Stimulated activated CD4-positive, alpha-beta T cell treated with anti-CD3 and anti-CD28 coated beads, Interleukin-2, amount 100 ng/mL, for 24 hours (primary cell): ENCODE measurements at regions not wholly inside any gene's neighbourhood (a gene's known extent, or its start where the extent isn't known, plus 50 kb on each side); places are given as distances from the start of the nearest gene placed in this dataset.
"Not testable (repeated sequence)": the region's sequence is repeated elsewhere in the genome, so short reads cannot be mapped to it uniquely, and the experiment has no call there.

Experiments
- DNase-seq, 2 donors: peaks; one replicate each; pipeline ENCODE4 v3.0.0-alpha.2; 2020

DNA sequence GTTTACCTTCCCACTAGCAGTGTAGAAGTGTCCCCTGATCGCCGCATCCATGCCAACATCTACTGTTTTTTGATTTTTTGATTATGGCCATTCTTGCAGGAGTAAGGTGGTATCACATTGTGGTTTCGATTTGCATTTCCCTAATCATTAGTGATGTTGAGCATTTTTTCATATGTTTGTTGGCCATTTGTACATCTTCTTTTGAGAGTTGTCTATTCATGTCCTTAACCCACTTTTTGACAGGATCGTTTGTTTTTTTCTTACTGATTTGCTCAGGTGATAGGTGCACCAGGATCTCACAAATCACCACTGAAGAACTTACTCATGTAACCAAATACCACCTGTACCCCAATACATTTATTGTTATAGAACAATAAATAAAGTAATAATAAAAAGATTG, 114.5 kb downstream of the GATA6 start:
- not testable (repeated sequence) for DNase-seq

DNA sequence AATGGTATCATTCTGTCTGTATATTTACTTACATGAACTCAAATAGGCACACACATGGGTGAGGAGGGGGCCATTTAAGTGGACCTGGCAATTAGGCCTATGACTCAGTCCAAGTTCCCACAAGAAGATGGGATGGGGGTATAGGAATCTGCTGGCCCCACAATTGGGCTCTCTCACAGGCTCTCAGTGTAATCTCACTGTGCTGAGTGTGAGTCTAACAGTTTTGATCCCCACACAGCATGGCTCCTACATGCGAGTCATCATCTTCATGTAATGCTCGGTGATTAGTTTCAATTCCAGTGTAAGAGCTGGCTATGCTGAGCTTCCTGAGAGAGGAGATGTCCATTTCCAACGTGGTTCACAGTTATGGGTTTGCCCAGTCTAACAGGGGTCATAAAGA, 114.0 kb downstream of the GATA6 start:
- DNase-seq, result no peak

DNA sequence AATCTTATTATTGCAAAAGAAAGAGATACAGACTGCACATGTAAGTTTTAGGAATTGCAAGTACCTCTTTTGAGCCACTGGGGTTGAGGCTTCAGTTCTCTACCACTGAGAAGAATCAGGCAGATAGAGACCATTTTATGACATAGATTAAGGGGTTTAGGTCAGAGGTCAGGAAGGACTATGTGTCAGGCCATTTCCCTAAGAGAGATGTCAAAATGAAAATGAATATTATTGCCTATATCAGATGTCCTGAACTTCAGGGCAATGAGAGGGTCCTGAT, 113.7 kb downstream of the GATA6 start:
- no peak for DNase-seq

DNA sequence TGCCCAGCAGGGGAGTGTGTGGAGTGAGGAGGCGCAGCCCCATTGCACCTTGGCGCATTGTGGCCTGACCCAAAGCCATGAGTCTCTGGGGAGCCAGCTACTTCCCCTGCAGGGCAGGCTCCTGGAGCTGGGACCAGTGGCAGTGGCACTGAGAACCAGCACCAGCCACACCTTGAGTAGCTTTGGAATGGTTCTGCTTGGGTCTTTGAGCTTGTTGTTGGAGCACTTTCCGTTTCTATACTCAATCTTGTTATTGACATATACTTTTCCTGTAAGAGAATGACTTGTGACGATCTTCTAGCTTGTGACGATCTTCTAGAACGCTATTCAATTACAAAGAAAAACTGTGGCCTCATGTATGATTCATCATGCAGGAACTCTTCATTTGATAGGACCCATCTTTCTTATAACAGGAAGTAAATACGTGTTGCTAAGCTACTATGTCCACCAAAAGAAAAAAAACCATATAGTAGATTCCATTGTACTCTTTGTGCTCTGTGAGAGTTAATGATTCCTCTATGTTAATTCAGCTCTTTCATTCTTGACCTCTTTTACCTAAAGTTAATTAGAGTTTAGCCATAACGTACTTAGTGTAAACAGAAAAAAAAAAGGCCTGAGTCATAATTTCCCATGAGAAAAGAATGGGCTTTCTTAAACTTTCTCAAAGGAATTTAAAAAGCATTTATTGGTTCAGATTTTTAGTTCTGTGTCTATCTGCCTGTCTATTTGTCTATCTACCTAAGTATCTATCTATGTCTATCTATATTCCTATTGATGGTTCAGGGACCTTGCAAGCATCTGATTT, 113.1 kb downstream of the GATA6 start:
- no peak for DNase-seq

DNA sequence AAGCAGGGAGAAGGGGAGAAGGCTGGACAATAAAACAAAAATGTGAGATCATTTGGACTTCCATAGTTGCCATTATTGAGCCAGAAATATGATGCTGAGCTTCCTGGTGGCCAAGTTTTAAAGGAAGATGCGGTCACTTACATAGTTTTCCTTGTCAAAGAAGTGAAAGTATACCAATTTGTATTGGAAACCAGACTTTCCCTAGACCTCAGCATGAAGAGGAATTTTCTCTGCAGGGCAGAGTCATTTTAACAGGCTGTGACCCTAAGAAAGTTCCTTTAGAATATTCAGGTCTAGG, 111.0 kb downstream of the GATA6 start:
- DNase-seq, result no peak

DNA sequence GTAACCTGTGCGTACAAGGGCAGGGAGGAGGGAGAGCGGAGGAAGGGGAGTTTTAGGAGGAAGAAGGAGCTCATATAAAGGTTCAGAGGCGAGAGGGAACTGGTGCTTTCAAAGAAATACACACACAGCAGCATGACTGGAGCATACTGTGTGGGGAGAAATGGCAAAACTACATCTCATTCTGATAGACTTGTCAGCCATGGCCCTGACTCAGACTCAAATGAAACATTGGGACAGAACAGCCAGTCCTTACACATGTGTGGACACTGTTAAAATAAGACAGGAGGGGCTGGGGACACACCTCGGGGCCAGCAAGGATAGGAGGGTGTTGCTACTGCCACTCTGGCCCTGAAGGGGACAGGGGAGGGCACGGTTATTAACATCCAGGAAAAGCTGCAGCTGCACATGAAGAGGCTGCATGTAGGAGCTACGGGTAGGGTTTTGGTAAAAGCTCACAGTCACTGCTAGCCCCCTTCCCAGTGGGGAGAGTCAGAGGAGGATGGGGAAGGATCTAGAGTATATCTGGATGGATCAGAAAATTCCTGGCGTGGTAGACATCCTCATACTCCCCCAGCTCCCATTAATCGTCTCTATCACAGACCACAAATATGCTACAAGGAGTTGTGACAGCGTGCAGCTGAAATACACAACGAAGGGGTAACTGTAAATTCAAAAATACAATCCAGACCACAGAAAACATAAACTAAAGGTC, 110.5 kb downstream of the GATA6 start:
- DNase-seq, result no peak

DNA sequence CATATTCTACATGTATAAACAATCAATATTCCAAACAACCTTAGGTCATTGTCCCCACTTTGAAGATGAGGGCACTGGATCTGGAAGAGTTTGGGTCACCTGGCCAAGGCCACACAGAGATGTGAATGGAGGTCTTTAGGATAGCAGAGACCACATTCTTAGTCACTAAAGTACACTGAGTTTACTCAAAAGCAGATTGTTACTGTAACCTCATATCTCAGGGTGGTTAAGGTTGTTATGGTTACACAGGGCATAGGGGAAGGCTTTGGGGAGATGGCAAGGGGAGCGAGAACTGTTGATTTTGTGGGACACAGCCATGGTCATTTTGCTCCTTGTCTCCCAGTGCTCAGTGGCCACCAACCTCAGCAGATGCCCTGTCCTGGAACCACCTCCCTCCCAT, 109.4 kb downstream of the GATA6 start:
- no peak for DNase-seq

DNA sequence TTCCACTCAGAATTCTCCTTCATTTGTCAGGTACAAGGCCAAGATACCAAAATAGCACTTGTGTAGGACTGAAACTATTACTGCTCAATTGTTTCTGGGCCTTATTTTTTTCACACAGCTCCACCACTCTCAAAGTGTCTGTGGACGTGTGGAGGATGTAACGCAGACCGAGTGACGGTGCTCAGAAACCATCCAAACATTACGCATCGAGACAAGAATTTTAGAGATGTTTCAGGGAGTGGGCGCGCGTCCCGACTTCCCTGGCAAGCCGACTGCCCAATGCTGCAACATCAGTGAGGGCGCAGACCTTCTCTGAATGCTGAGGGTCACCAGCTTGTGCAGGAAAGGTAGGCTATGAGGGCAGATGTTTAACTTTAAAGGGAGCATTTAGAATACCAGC, 108.4 kb downstream of the GATA6 start:
- DNase-seq, result no peak

DNA sequence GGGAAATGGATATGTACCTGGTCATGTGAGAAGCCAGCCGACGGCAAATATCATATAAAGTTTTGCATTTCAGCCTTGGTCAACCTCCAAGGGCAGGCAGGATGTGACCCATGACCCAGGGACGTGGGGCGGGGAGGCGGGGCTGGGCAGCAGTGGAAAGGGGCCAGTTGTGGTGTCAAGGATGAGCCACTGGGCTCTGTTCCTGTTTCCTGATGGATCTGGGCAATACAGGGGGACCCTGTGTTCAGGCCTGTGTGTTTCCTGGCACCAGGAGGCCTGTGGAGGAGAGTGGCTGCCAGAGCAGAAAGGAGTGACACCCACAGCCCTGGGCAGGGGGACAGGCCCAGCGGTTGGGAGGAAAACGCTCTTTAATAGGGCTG, 106.9 kb downstream of the GATA6 start:
- DNase-seq, result no peak

DNA sequence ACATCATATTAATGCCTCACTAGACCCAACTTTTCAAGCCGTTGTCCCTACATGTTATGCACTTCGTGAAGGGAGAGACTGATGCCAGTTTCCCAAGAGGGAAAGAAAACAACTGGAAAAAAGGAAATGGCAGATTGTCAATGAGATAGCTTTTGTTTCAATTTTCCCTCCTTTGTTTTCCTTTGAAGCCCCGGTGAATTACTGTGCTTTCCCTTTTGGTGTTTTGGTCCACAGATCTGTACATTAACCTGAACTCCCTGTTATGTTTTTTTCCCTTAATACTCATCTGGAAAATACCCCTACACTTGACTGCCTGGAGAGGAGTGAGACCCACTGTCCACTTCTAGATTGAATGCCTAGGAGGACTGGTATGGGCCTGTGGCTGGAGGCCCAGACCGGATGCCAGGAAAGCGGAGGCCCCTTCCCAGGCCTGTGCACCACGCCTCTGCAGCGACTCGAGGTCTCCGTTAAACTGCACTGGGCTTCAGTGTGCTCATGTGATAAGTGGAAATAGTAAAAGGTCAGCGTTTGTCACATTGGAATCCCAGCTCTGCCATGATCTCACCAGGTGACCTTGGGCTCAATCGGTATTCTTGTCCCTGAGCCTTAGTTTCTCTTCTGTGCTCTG, 106.4 kb downstream of the GATA6 start:
- no peak for DNase-seq

DNA sequence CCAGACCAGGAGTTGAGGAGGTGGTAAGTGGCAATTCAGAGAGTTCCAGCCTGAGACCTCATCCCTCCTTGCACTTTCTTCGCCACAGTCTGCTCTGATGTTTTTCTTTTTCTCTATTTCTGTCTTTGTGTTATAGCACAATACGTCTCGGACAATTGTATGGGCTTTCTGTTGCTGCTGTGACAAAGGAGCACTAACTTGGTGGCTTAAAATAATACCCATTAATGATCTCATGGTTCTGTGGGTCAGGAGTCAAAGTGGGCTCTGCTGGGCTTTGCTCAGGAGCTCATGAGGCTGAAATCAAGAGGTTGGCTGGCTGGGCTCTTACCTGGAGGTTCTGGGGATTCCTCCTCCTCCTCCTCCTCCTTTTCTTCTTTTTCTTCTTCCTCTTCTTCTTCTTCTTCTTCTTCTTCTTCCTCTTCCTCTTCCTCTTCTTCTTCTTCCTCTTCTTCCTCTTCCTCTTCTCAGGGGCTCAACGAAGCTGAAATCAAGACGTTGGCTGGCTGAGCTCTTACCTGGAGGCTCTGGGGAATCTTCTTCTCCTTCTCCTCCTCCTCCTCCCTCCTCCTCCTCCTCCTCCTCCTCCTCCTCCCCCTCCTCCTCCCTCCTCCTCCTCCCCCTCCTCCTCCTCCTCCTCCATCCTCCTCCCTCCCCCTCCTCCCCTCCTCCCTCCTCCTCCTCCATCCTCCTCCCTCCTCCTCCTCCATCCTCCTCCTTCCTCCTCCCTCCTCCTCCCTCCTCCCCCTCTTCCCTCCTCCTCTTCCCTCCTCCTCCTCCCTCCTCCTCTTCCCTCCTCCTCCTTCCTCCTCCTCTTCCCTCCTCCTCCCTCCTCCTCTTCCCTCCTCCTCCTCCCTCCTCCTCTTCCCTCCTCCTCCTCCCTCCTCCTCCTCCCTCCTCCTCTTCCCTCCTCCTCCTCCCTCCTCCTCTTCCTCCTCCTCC, 104.0 kb downstream of the GATA6 start:
- DNase-seq, result no peak

DNA sequence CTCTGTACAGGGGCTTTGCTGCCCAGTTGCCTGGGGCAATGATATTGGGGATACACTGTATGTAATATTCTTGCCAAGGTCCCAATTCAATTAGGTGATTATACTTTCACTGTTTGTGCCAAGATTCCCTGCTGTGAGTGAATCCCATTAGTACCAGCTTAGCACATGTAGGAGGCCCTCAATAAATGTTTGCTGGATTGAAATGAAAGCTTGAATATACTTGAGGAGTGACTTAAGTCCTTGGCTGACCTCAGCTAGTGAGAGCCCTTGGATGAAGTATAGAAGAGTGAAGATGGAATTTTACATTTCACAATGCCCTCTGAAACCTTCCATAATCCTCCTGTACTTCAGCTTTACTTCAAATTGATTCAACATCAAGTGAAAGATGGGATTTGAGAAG, 102.9 kb downstream of the GATA6 start:
- DNase-seq, result no peak

DNA sequence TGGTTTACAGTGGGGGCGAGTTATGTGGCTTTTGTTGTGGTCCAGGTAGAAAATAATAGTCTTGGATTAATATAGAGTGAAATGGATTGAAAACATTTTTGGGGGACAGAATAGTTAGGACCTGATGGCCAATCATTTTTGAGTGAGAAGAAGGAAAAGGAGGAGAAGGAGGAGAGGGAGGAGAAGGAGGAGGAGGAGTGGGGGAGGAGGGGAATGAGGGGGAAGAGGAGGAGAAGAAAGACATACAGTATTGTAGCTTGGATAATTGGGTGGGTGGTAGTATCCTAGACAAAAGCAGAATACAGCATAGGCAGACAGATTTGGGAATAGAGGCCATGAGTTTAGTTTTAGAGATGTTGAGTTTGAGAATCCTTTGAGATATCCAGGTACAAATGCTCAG, 101.6 kb downstream of the GATA6 start:
- no peak for DNase-seq

DNA sequence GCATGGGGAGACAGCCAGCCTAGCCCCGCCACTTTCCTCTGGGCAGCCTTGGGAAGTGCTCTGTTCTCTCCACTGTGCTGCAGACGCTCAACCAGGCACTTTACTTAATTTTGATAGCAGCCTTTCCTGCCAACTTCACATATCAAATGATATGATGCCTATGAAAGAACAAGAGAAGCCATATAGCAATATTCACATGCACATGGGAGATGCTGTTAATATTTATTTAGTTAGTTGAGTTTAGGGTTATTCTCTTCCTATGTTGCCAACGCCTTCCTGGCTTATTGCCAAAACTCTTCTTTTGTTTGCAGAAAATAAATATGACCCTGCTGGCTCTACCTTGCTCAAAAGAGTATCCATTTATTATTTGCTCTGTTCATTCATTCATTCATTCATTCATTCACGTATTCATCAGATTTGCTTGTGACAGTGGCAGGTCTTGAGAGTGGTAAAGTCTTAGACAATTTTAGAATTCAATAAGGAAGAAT, 99.3 kb downstream of the GATA6 start:
- DNase-seq, result no peak

DNA sequence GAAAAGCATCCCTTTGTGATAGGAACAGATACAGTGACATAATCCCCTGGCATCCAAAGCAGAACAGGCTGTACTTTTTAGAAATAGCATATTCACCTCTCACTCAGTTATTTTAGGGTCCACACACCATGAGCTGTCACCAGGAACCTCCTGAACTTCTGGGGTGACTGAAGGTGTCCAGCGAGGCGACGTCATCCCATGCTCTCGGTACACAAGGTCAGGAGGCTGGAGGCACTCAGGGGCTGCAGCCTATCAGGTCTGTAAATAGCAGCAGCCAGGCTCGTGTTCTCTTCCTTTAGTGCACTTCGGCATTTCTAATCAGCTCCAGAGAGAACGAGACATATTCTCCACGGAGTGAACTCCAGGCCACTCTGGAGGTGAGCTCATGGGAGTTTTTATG, 98.3 kb downstream of the GATA6 start:
- DNase-seq, result no peak

DNA sequence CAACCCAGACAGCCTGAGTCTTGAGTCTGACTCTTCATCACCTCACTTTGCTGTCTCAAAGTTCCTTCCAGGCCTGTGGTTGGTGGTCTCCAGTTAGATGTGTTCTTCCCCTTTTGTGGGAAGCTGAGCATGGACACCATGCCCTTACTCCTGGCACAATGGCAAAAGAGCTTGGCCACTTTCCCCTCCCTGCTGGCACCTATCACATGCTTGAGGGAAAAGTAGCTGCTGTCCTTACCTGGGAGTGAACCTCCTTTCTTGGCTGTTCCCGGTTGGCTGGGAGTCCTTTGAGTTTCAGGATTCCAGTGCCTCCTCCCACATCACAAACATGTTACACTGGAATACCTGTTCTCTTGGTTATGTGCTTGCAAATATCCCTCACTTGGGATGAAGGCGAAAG, 97.8 kb downstream of the GATA6 start:
- no peak for DNase-seq

DNA sequence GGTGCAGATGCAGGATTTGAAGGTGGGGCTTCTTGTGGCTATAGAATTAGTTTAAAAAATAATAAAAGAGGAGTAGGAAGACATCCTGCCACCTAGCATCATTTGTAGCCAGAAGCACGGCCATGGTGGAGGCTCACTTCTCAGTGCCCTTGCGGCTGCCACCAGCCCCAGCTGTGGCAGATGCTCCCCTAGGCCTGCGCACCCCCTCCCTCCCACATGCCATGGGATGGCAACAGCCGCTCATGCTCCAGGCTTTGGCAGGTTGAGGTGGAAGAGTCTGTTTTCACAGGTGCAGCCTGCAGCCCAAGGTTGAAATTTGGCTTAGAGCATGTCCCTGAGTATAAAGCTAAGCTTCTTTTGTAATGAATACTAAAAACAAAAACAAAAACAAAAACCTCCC, 96.4 kb downstream of the GATA6 start:
- no peak for DNase-seq

DNA sequence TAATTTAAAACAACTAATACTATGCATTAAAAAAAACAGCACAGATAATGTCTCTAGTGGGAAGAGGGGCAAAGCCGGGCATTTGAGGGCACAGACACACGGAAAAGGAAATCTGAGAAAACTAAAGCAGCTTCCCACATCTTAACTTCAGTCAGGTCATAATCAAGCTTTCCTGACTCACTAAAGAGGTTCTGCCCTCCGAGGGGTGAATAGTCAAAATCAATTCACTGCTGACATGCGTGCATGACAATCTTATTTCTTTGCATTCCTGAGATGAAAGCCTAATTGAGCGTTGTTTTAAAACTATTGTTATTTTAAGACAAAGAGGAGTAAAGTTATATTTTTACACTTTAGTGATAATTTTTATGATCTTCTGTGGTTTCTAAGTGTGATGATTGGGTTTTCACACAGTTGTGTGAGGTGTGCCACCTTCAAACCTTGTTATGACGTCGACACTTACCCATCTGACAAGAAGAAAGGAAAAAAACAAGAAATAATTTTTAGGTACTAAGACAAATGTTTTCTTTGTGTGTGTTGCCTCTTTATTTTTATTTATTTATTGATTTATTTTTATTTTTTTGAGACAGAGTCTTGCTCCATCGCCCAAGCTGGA, 90.9 kb downstream of the GATA6 start:
- no peak for DNase-seq

DNA sequence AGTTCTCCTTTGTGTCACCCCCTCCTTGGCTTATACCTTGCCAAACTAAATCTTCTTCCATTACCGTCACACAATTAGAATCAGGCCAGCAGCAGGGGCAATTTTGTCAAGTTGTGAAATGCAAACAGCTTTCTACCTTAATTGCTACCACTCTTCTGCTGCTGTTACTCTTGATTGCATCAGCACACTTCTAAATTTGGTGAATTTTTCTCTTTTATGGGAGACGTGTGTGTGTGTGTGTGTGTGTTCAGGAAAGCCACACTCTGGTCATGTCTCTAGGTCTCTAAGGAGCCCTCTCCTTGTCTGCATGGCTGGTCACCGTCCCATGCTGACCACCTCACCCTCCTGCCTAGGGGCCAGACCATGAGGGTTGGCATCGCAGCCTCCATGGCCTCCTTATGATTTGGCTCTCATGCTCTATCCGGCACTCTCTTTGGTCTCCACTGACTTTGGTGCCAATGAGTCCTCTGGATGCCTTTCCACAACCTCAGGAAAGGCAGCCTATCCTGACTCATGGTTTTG, 87.7 kb downstream of the GATA6 start:
- no peak for DNase-seq

DNA sequence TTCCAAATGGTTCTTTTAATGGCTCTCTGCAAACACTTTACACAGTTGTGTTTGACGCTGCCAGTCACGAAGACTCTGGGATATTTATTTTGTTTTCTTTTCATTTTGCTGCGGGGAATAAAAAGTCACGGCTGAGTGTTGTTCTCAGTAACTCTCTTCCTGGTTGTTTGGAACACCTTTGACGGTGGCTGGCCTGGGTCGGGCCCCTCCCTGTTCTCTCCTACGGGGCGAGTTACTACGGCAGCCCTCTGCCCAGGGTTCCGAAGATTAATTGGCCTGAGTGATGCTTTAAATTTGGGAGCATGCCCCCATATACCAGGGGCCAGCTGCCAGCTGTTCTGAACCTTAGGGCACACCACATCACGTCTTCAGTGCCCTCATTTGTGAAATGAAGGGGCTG, 84.7 kb downstream of the GATA6 start:
- DNase-seq, result no peak

DNA sequence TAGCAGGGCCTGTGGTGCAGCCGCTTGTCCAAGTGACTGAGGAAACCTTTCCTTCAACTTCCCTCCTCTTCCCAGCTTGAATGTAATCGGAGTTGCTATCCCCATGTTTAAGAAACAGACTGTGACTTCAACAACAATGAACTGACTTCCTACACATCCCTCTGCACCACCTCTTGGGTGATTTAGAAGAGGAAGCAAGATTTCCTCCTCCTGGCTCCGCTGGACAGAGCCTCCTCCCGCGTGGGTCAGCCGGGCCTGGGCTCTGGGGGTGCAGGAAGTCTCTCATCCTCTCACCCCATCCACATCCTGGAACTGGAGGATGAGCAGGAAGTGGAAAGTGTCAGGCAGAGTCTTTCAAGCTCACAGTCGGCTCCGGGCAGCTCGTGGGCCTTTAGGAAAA, 84.3 kb downstream of the GATA6 start:
- DNase-seq, result no peak

DNA sequence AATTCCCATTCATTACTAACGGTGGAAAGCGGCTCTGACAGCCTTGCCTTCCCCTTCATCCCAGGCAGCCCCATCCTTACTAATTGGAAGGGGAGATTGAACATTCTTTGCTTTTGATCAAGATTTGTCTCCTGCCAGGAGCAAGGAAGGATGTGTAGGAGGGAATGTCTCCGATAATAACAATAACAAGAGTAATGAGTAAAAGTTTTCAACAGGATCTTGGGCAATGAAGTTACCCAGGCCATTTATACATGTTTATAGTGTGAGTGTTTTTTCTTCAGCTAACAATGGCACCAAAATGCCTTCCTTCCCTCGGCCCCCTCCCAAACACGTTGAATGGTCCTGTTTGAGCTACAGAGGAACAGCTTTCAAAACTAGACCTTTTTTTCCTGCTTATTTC, 83.8 kb downstream of the GATA6 start:
- DNase-seq, result no peak
